Stomach (tissue), 4 donors: ENCODE measurements at regions not wholly inside any gene's neighbourhood (a gene's known extent, or its start where the extent isn't known, plus 50 kb on each side); places are given as distances from the start of the nearest gene placed in this dataset.

Source experiments
- CTCF ChIP-seq, 7 experiments: fragments of 450-650 bp in 4 of 7; fragments of 200-600 bp in 3 of 7; sonication (generic) in 3 of 7; IDR thresholded peaks; one replicate each; pipeline ENCODE4 v1.5.1; 2016 to 2019; ENCODE audit warnings: antibody characterized with exemption in 7 of 7, control low read depth in 2 of 7, mild to moderate bottlenecking in 1 of 7
- POLR2A ChIP-seq, 4 donors: fragments of 450-650 bp; IDR thresholded peaks; one replicate each; pipeline ENCODE4 v1.6.1; 2016; ENCODE audit warnings: antibody characterized with exemption in 4 of 4, control low read depth in 2 of 4, mild to moderate bottlenecking in 1 of 4, moderate library complexity in 1 of 4
- POLR2AphosphoS5 ChIP-seq, 3 donors: sonication (generic); formaldehyde crosslinking; IDR thresholded peaks; one replicate each; pipeline ENCODE4 v1.6.1; 2016; ENCODE audit warnings: antibody characterized with exemption in 3 of 3

DNA sequence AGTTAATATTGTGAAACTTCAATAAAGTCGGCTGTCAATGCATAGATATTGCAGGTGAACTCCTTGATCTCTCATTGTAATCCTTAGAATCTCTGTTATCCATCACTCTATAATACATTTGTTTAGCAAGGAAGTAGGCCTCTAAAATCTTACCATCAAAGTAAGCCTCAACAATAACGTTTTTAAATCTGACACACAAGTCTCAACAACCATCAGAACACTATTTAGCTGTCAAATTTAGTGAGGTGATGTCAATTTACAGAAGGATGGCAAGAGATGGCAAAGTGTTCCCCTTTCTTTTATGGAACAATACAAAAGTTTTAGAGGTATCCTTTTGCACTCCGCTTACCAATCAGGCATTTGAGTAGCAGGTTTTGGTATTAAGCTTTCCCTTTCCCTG is 67.6 kb downstream of the RWDD3 start:
- TF ChIP-seq CTCF (IDR thresholded peaks at IDR 0.05) (no peak), POLR2A (IDR thresholded peaks at IDR 0.05) (no peak), POLR2AphosphoS5 (IDR thresholded peaks at IDR 0.05) (no peak)
